ENCODE measurements at regions not wholly inside any gene's neighbourhood (a gene's known extent, or its start where the extent isn't known, plus 50 kb on each side); places are given as distances from the start of the nearest gene placed in this dataset.

GRCh38 chr21:38659936-38660332 is 145.8 kb upstream of the ETS2 start:
- DNase-seq (ENCODE audit: low read depth), result no peak

- DNase-seq (ENCODE audit: low read depth), result no peak
Measured at GRCh38 chr21:38660333-38661196, 145.2 kb upstream of the ETS2 start.

GRCh38 chr21:38661197-38661871 is 144.4 kb upstream of the ETS2 start:
- no peak for DNase-seq (ENCODE audit: low read depth)

- no peak for DNase-seq (ENCODE audit: low read depth)
Measured at GRCh38 chr21:38661889-38662568, 143.7 kb upstream of the ETS2 start.

GRCh38 chr21:38663282-38663681 is 142.4 kb upstream of the ETS2 start:
- no peak for DNase-seq (ENCODE audit: low read depth)

GRCh38 chr21:38664315-38664714 is 141.4 kb upstream of the ETS2 start:
- DNase-seq (ENCODE audit: low read depth), result no peak

GRCh38 chr21:38664841-38665240 is 140.9 kb upstream of the ETS2 start:
- no peak for DNase-seq (ENCODE audit: low read depth)

GRCh38 chr21:38667291-38667870 is 138.3 kb upstream of the ETS2 start:
- DNase-seq (ENCODE audit: low read depth), result no peak

GRCh38 chr21:38668067-38668466 is 137.7 kb upstream of the ETS2 start:
- no peak for DNase-seq (ENCODE audit: low read depth)

- no peak for DNase-seq (ENCODE audit: low read depth)
Measured at GRCh38 chr21:38668541-38668940, 137.2 kb upstream of the ETS2 start.

GRCh38 chr21:38669186-38669585 is 136.5 kb upstream of the ETS2 start:
- DNase-seq (ENCODE audit: low read depth), result no peak

- no peak for DNase-seq (ENCODE audit: low read depth)
Measured at GRCh38 chr21:38670861-38671260, 134.9 kb upstream of the ETS2 start.

- DNase-seq (ENCODE audit: low read depth), result no peak
Measured at GRCh38 chr21:38671773-38672172, 134.0 kb upstream of the ETS2 start.

- no peak for DNase-seq (ENCODE audit: low read depth)
Measured at GRCh38 chr21:38675182-38675824, 130.4 kb upstream of the ETS2 start.

- DNase-seq (ENCODE audit: low read depth), result no peak
Measured at GRCh38 chr21:38678827-38679226, 126.9 kb upstream of the ETS2 start.

GRCh38 chr21:38679534-38679933 is 126.2 kb upstream of the ETS2 start:
- no peak for DNase-seq (ENCODE audit: low read depth)

- DNase-seq (ENCODE audit: low read depth), result no peak
Measured at GRCh38 chr21:38680401-38680800, 125.3 kb upstream of the ETS2 start.

- DNase-seq (ENCODE audit: low read depth), result no peak
Measured at GRCh38 chr21:38683222-38683621, 122.5 kb upstream of the ETS2 start.

- DNase-seq (ENCODE audit: low read depth), result no peak
Measured at GRCh38 chr21:38688068-38688467, 117.7 kb upstream of the ETS2 start.

GRCh38 chr21:38691631-38692030 is 114.1 kb upstream of the ETS2 start:
- DNase-seq (ENCODE audit: low read depth), result no peak

- DNase-seq (ENCODE audit: low read depth), result no peak
Measured at GRCh38 chr21:38696579-38696978, 109.2 kb upstream of the ETS2 start.

- no peak for DNase-seq (ENCODE audit: low read depth)
Measured at GRCh38 chr21:38699048-38699447, 106.7 kb upstream of the ETS2 start.
